Omental fat pad (tissue), 3 donors: ENCODE measurements at regions not wholly inside any gene's neighbourhood (a gene's known extent, or its start where the extent isn't known, plus 50 kb on each side); places are given as distances from the start of the nearest gene placed in this dataset.

Experiments
- ATAC-seq: fragments of 150-250 bp; one replicate; pipeline ENCODE4 v1.9.1; 2016; ENCODE audit warnings: mild to moderate bottlenecking, moderate library complexity; ENCODE audit not compliant: low FRiP score
- DNase-seq: peaks from one replicate; pipeline ENCODE4 v3.0.0-alpha.2; 2019; ENCODE audit warnings: low spot score
- CTCF ChIP-seq, 3 donors: fragments of 450-650 bp; IDR thresholded peaks; one replicate each; pipeline ENCODE4 v1.5.1; 2016 to 2017; ENCODE audit warnings: antibody characterized with exemption in 3 of 3, mild to moderate bottlenecking in 3 of 3, moderate library complexity in 2 of 3

GRCh38 chr1:63046539-63046938 is 262.6 kb downstream of the ATG4C start:
- no peak for TF ChIP-seq CTCF (IDR thresholded peaks at IDR 0.05)
- DNase-seq = no peak
- ATAC-seq = no peak

GRCh38 chr1:63049135-63049534 is 265.2 kb downstream of the ATG4C start:
- DNase-seq = no peak
- no peak for TF ChIP-seq CTCF (IDR thresholded peaks at IDR 0.05)
- no peak for ATAC-seq

GRCh38 chr1:63051356-63051755 is 267.4 kb downstream of the ATG4C start:
- TF ChIP-seq CTCF (IDR thresholded peaks at IDR 0.05) = no peak
- DNase-seq (no peak), ATAC-seq (no peak)

GRCh38 chr1:63051886-63052285 is 268.0 kb downstream of the ATG4C start:
- ATAC-seq (no peak), DNase-seq (no peak)
- no peak for TF ChIP-seq CTCF (IDR thresholded peaks at IDR 0.05)

GRCh38 chr1:63054184-63054583 is 268.2 kb upstream of the FOXD3 start:
- TF ChIP-seq CTCF (IDR thresholded peaks at IDR 0.05) = no peak
- ATAC-seq (no peak), DNase-seq (no peak)

GRCh38 chr1:63063367-63063766 is 259.0 kb upstream of the FOXD3 start:
- no peak for TF ChIP-seq CTCF (IDR thresholded peaks at IDR 0.05)
- ATAC-seq (no peak), DNase-seq (no peak)

GRCh38 chr1:63064135-63064534 is 258.2 kb upstream of the FOXD3 start:
- no peak for TF ChIP-seq CTCF (IDR thresholded peaks at IDR 0.05)
- ATAC-seq = no peak
- DNase-seq = no peak
